Ovary (tissue), 3 donors: ENCODE measurements at regions not wholly inside any gene's neighbourhood (a gene's known extent, or its start where the extent isn't known, plus 50 kb on each side); places are given as distances from the start of the nearest gene placed in this dataset.

Experiments
- CTCF ChIP-seq, 3 donors: fragments of 450-650 bp in 2 of 3; fragments of 200-600 bp in 1 of 3; IDR thresholded peaks; one replicate each; pipeline versions ENCODE4 v1.5.1 to v1.8.0; 2016 to 2022; ENCODE audit warnings: antibody characterized with exemption in 3 of 3, mild to moderate bottlenecking in 1 of 3
- EP300 ChIP-seq: sonication (generic); formaldehyde crosslinking; IDR thresholded peaks from one replicate; pipeline ENCODE4 v1.6.1; 2017; ENCODE audit warnings: antibody characterized with exemption
- donor health status: DM: no; HTN: no; CAD: no.

GRCh38 chr11:28476049-28476448 lies 367.9 kb downstream of the METTL15 start:
- TF ChIP-seq CTCF (IDR thresholded peaks at IDR 0.05) (no peak), EP300 (no peak)
